Glomerular visceral epithelial cell (primary cell): ENCODE measurements at regions not wholly inside any gene's neighbourhood (a gene's known extent, or its start where the extent isn't known, plus 50 kb on each side); places are given as distances from the start of the nearest gene placed in this dataset.

ENCODE experiments used
- DNase-seq: peaks from one replicate; pipeline ENCODE4 v3.0.0-alpha.2; 2016; ENCODE audit errors: extremely low spot score

DNA sequence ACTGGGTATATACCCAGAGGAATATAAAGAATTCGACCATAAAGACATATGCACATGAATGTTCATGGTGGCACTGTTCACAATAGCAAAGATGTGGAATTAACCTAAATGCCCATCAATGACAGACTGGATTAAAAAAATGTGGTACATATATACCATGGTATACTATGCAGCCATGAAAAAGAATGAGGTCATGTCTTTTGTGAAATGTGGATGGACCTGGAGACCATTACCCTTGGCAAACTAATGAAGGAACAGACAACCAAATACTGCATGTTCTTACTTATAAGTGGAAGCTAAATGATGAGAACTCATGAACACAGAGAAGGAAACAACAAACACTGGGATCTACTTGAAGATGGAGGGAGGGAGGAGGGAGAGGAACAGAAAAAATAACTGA lies 186.7 kb upstream of the SSTR4 start:
- no peak for DNase-seq

DNA sequence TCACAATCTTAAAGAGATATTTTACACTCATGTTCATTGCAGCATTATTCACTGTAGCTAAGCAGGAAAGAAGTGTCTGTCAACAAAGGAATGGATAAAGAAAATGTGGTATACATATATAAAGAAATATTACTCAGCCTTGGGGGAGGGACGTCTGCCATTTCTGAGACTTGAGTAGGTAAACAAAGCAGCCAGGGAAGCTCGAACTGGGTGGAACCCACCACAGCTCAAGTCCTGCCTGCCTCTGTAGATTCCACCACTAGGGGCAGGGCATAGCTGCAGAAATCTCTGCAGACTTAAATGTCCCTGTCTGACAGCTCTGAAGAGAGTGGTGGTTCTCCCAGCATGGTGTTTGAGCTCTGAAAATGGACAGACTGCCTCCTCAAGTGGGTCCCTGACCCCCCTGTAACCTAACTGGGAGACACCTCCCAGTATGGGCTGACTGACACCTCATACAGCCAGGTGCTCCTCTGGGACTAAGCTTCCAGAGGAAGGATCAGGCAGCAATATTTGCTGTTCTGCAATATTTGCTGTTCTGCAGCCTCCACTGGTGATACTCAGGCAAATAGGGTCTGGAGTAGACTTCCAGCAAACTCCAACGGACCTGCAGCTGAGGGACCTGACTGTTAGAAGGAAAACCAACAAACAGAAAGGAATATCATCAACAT lies 183.3 kb upstream of the SSTR4 start:
- DNase-seq: peak; percentile 44

DNA sequence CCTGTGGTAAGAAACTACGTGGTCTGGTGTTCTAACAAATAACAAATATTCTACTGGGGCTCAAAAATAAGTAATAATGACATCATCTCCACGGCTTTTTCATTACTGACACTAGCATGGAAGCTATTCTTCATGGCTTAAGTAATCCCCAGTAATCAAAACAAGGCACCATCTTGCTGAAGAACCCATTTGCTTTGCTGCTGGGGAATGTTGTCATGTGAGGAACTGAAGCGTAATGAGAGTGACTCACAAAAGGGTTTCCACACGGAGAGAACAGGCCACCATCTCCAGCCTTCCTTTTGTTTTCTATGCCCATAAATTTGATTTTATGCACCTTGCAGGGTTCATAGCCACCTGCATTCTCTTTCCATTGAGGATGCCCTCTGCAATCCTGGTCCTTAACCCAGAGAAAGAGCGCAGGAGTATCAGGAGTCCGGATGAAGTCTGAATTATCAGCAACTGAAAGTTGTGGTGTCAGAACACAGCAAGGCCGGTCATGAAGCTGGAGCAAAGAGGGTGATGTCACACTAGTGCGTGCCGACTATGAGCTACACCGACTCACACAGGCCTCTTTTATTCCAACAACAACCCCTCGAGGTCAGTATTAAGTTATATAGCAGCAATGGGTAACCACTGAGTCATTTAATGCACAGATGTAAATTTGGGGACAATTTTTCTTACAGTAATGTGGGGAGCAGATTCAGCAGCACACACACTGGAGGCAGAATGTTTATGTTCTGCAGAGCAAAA lies 173.7 kb upstream of the SSTR4 start:
- DNase-seq: peak; percentile 68

DNA sequence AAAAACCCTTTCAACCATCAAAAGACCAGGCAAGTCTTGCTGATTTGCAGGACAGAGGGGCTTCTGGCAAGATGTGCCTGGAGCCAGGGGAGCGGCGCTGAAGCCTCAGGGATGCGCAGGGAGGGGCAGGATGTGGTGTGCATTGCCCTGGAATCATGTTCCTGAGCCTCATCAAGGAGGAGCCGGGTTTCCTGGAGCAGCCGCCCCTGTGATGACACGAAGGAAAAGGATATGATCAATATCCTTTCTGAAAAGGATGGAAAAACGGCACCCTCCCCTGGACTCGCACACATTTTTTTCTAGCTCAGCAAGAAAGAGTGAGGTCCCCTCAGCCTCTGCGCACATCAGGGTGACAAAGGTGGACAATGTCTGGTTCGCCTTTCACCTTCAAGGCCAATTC lies 173.1 kb upstream of the SSTR4 start:
- no peak for DNase-seq

DNA sequence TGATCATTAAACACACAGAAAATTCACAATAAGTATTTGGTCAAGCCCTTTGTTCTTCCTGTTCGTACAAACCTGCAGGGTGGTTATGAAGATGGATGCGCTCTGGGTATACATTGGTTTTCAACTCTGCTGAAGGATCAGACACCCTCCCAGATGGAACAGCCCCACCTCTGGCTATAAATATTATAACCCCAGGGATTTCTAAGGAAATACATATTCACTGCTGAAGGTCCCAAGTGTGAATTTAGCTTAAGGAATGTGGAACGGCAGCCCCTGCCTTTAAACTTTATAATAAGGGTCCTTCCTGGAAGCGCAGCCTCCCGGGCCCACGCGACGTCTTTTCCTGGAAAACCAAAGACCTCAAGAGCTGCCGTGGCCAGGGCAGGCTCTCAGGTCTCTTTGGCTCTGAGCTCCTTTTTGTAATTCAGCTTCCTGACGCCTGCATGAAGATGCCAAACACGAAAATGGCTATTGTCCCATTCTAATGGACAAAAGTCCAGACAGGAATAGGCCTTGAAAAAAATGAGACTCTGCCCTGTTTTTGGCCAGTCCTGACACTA lies 172.4 kb upstream of the SSTR4 start:
- DNase-seq: no peak

DNA sequence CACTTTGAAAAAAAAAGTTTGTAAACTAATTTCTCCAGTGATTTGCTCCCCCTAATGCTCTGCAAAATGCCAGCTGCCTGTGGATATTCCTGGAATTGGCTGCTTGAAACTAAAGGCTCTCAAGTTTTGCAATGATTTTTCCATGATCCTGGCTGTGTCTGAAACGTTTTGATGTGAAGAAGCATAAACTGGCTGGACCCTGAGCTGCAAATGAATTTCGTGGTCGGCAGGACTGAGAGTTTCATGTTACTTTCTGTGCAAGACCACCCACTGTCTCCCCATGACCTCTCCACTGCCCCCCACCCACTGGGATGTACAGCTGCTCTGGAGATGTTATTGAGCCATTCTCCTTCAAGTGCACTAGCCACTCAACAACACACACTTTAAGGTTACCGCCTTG lies 171.3 kb upstream of the SSTR4 start:
- DNase-seq: no peak

DNA sequence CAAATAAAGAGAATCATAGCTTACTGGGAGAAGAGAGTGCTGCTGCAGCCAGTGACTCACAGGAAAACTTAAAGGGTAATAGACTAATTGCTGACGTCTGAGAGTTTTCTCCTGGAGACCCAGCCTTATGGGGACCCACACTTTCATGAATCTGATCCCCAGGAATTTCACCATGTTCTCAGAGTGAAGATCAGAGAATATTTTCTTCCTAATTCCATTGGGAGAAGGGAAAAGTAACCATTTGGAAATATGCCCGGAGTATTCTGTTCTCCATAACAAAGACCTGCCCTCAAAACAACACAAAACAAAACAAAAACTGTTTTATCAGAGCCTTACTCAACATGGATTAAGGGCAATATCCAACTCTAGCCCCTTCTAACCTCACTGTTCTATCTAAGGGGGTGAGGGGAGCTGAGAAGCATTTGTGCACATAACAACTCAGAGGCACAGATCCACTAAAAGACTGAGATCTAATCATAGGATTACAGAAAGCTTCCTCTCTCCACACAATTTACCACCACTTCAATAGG lies 168.2 kb upstream of the SSTR4 start:
- no peak for DNase-seq

DNA sequence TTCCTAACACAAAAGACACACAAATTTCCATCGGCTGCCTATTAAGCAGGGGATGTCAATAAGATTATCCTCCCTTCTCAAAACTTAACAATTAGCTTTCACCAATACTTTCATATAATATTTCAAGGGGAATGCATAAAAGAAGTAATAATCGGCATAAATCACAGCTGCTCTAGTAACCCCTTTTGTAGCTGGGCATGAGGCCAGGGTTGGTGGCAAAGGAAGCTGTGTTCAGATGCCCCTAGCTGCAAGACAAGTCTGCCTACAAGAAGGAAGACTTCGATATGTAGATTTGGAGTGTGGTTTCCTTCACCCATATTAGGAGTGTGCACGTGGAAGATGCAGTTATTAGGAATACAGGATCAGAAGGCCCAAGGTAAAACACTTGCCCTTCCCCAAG lies 156.9 kb upstream of the SSTR4 start:
- DNase-seq: no peak

DNA sequence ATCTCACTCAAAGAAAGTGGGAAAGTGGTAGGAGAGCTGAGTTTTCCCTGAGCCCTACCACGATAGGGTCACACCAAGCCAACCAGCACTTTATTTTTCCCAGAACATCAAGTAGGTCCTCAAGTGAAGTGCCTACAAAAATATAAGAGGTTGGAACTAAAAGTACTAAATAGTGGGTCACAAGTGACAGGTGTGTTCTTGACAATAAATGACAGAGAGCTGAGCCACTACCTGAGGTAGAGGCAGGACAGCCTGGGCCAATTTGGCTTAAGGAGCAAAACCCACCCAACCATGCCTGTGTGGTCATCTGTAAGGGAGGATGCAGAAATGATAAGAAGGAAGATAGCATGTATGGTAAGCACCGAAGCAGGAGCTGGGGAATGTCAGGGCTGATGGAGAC lies 154.8 kb upstream of the SSTR4 start:
- no peak for DNase-seq

DNA sequence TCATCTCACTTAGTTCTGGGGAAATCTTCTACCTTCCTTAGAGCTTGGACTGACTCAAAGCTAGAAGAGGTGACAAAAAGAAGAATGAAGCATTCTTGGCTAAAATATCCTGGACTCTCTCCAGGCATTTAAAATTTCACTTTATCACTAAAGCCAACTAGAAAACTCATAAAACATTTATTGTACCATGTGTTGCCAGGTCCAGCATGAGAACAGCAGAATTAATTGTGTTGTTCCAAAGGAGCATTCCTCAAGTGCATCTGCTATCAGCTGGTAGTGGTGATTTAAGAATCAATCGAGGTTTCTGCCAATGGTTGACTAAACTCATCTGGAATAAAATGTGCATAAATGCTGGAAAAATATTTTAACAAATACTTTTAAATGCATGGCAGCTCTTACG lies 147.3 kb upstream of the SSTR4 start:
- DNase-seq: no peak

DNA sequence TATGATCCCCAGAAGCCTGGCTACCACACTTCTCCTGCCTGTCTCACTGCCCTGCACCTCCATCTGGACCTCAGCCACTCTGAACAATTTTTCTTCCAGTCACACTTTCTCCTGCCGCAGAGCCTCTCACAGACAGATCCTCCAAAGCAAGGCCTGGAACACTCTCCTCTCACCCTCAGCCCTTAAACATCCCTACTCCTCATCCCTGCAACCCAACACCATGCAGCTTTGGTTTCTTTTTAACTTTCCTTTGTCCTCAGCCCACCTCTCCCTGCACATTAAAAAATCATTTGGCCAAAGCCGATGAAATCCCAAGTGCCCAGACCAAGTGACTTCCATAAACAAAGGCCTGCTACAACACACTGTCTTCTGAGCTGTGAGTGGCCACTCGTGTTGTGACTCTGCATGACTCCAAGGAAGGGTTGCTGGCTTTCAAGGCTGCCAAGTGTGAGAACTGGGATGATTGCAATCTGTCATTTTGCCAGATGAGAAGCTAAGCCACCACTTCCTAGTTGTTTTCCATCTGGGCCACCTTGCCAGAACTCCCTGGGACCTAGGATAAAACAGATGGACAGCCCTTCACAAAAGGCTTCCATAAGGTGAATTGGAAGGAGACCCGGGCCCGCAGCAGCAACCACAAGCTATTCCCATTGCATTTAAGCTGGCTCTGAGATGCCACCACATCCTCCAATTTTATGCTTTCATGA lies 144.4 kb upstream of the SSTR4 start:
- no peak for DNase-seq

DNA sequence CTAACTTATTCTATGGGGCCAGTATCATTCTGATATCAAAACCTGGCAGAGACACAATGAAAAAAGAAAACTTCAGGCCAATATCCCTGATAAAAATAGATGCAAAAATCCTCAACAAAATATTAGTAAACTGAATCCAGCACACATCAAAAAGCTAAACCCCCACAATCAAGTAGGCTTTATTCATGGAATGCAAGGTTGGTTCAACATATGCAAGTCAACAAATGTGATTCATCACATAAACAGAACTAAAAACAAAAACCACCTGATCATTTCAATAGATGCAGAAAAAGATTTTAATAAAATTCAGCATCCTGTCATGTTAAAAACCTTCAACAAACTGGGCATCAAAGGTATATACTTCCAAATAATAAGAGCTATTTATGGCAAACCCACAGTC lies 133.9 kb upstream of the SSTR4 start:
- DNase-seq: no peak

DNA sequence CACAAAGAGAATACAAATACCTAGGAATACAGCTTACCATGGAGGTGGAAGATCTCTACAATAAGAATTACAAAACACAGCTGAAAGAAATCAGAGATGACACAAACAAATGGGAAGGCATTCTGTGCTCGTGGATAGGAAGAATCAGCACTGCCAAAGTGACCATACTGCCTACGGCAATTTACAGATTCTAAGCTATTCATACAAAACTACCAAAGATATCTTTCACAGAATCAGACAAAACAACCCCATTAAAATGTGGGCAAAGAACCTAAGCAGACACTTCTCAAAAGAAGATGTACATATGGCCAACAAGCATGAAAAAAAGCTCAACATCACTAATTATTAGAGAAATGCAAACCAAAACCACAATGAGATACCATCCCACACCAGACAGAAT lies 133.2 kb upstream of the SSTR4 start:
- DNase-seq: no peak

DNA sequence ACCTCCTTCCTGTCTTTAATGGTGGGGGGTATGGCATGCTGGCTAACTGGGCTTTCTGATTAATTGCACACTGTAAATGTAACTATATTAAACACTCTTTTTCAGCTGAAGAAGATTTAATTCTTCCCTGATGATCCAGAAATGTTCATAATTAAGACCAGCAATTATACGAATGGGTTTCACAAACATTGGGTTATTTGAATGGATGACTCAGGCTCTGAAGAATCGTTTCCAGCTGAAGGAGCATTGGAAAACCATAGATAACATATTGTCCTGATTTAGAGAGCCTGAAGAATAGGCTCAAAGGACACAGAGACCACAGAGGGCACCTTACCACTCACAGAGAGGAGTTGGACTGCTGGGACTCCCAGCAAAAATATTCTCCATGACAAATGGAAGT lies 130.7 kb upstream of the SSTR4 start:
- no peak for DNase-seq

DNA sequence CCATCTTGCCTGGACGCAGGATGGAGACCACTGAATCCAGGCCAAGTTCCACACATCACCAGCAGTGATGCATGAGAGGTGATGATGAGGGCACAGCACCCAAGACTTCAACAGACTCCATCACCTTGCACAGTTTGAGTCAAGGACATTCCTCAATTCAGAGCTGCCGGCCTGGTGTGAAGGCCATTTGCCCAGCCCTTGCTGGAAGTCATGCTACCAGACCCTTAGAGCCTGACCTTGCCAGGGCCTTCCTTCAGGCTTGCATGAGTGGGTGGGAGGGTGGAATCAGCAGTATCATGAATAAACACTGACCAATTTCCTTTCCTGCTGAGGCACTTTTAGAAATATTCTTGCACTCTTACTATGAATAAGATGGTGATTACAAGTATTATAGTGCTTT lies 130.2 kb upstream of the SSTR4 start:
- DNase-seq: no peak

DNA sequence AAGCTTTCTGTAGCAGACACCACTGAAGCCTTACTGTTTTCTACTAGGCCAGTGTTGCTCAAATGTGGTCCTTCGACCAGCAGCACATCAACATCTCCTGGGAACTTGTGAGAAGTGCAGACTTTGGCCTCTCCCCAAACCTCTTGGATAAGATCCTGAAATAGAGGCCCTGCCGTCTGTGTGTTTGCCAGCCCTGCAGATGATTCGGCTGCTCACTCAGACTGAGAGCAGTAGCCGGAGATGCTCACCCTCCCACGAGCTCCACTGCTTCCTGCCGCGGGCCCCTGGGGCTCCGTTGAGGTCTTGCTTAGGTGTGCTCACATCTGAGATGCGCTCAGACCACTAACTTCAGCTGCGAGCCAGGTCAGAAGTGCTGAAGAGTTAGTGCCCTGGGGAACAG lies 129.5 kb upstream of the SSTR4 start:
- no peak for DNase-seq

DNA sequence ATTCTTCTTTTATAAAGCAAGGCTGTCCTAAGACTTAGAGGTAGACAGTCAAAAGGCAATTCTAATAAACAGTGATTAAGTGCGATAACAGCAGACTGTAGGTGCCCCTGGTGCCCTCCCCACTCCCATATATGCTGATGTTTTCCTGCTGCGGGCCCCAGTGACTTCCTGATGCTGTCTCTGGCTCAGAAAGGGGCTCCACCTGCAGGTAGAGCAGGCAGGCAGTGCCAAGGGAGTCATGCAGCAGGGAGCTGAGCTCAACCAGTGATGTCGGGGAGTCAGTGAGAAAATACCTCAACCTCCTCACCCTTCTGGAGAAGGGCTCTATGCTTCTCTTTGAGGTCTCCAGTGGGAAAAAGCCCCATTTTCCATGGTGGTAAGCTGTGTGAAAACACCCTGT lies 126.7 kb upstream of the SSTR4 start:
- DNase-seq: no peak

DNA sequence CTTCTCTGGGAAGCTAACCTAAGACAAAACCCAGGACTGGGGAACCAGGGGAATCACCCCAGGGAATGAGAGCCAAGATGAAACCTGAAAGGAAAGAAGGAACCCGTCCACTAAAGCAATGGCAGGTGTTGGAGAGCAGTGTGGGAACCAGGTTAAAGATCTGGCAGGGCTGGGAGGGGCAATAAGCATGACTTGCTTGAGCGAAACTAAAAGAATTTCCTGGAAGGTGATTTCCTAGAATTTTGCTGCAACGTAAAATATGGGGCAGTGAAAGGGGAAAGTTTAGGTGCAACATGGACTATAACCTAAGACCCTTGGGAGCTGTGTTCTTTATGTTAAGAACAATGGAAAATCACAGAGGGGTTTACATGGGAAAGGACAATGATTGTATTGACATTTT lies 126.2 kb upstream of the SSTR4 start:
- DNase-seq: no peak

DNA sequence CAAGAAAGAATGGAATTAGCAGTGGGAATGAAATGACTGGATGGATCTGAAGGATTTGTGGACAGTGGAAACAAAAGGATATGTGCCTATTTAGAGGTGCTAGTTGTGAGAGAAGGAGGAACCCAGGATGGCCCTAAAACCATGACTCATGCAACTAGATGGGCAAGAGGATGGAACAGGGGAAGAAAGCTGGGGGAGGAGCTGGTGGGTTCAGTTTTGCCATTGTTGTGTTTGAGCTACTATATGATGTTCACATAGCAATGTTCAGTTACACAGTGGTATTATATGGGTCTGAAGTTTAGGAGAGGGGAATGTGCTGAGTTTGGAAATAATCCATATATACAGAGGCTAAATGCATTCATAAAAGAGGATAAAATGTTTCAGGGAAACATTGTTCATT lies 125.7 kb upstream of the SSTR4 start:
- DNase-seq: no peak

DNA sequence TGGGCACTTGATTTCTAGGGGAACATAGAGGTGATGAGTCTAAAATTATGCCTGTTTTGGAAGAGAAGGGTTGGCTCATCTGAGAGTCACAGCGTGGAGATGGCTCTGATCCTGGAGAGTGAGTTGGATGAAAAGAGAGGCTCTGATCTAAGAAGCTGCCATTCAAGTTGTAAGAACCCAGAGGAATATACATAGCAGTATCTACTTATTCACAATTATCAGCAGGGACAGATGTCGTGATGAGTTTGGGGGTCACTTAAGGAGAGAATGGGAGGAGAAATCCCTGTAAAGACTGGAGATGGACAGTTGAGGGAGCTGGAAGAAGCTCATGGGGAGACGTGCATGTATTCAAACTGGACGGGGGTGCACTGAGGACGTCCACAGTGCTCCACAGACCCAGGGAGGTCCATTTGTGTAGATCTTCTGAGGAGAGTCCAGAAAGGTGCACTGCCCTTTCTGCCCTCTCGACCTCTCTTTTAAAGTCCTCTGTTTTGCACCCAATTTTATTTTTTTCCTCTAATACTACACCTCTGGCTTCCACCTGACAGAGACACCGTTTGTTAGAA lies 124.7 kb upstream of the SSTR4 start:
- no peak for DNase-seq

DNA sequence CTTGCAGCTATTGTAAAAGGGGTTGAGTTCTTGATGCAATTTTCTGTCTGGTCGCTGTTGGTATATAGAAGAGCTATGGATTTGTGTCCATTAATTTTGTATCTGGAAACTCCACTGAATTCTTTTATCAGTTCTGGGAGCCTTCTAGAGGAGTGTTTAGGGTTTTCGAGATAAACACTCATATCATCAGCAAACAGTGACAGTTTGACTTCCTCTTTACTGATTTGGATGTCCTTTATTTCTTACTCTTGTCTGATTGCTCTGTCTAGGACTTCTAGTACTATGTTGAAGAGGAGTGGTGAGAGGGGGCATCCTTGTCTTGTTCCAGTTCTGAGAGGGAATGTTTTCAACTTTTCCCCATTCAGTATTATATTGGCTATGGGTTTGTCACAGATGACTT lies 120.8 kb upstream of the SSTR4 start:
- DNase-seq: no peak

DNA sequence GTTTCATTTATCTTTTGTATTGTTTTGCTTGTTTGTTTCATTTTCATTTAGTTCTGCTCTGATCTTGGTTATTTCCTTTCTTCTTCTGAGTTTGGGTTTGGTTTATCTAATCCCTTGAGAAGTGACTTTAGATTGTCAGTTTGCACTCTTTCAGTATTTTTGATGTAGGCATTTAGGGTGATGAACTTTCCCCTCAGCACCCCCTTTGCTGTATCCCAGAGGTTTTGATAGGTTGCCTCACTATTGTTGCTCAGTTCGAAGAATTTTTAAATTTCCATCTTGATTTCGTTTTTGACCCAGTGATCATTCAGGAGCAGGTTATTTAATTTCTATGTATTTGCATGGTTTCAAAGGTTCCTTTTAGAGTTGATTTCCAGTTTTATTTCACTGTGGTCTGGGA lies 119.6 kb upstream of the SSTR4 start:
- DNase-seq: no peak
